Activated CD8-positive, alpha-beta T cell treated with anti-CD3 and anti-CD28 coated beads, Interleukin-2, amount 10 ng/mL, durations not matched to agents 7 days and 5 days (primary cell): ENCODE measurements at regions not wholly inside any gene's neighbourhood (a gene's known extent, or its start where the extent isn't known, plus 50 kb on each side); places are given as distances from the start of the nearest gene placed in this dataset.

Experiments used
- ATAC-seq: fragments of 150-1000 bp; cut with Tn5 transposase; one replicate; pipeline ENCODE4 v1.10.0; 2021; ENCODE audit warnings: moderate library complexity
- CTCF ChIA-PET: fragments of 350-600 bp; sonication (Branson Sonifier 250); formaldehyde crosslinking; loops from one replicate; lab custom pipeline; 2021; ENCODE audit warnings: antibody characterized with exemption; lab: Charles Lee
- POLR2A ChIA-PET: fragments of 350-600 bp; sonication (Branson Sonifier 250); formaldehyde crosslinking; loops from one replicate; lab custom pipeline; 2021; ENCODE audit warnings: antibody characterized with exemption; lab: Charles Lee
- DNase-seq: peaks from one replicate; pipeline ENCODE4 v3.0.0-alpha.2; 2020
- H3K27ac Mint-ChIP-seq: one replicate; pipeline ENCODE4 v1.8.0; 2021; ENCODE audit warnings: mild to moderate bottlenecking, mixed read lengths
- H3K27me3 Mint-ChIP-seq: one replicate; pipeline ENCODE4 v1.8.0; 2021; ENCODE audit warnings: low read depth, mixed read lengths
- H3K36me3 Mint-ChIP-seq: one replicate; pipeline ENCODE4 v1.8.0; 2021; ENCODE audit warnings: low read depth, mixed read lengths
- H3K4me1 Mint-ChIP-seq: one replicate; pipeline ENCODE4 v1.8.0; 2021; ENCODE audit warnings: low read depth, mixed read lengths
- H3K4me3 Mint-ChIP-seq: one replicate; pipeline ENCODE4 v1.8.0; 2021; ENCODE audit warnings: mild to moderate bottlenecking, mixed read lengths
- H3K9me3 Mint-ChIP-seq: one replicate; pipeline ENCODE4 v1.8.0; 2022; ENCODE audit warnings: mixed read lengths; ENCODE audit not compliant: insufficient read depth

DNA sequence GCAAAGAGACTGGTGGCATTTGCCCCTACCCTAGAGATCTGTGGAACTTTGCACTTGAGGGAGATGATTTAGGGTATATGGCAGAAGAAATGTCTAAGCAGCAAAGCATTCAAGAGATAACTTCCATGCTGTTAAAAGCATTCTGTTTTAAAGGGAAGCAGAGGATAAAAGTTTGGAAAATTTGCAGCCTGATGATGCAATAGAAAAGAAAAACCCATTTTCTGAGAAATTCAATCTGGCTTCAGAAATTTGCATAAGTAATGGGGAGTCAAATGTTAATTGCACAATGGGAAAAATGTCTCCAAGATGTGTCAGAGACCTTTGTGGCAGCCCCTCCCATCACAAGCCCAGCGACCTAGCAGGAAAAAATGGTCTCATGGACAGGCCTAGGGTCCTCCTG lies 361.7 kb downstream of the ANKRD7 start:
- ATAC-seq (no peak), DNase-seq (no peak)
- Mint-ChIP-seq H3K9me3 (no peaks in the 10 kb centered on the region), H3K4me1 (no peaks in the 10 kb centered on the region), H3K27ac (no peak overlapping the region), H3K4me3 (no peak overlapping the region), H3K27me3 (no peaks in the 10 kb centered on the region), H3K36me3 (no peaks in the 10 kb centered on the region)
- ChIA-PET POLR2A (no interaction called here), CTCF (no interaction called here)

DNA sequence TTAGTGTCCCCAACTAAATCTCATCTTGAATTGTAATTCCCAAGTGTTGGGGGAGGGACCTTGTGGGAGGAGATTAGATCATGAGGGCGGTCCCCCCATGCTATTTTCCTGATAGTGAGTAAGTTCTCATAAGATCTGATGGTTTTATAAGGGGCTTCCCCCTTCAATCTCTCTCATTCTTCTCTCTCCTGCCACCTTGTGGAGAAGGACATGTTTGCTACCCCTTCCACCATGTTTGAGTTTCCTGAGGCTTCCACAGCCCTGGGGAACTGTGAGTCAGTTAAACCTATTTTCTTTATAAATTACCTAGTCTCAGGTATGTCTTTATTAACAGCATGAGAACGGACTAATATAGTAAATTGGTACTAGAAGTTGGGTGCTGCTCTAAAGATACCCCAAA lies 365.6 kb downstream of the ANKRD7 start:
- H3K4me3 Mint-ChIP-seq: no peak overlapping the region
- H3K27ac Mint-ChIP-seq: no peak overlapping the region
- DNase-seq (no peak), ATAC-seq (no peak)
- H3K36me3 Mint-ChIP-seq: no peaks in the 10 kb centered on the region
- H3K9me3 Mint-ChIP-seq: no peaks in the 10 kb centered on the region
- H3K4me1 Mint-ChIP-seq: no peaks in the 10 kb centered on the region
- POLR2A ChIA-PET: no interaction called here
- CTCF ChIA-PET: no interaction called here
- H3K27me3 Mint-ChIP-seq: no peaks in the 10 kb centered on the region

DNA sequence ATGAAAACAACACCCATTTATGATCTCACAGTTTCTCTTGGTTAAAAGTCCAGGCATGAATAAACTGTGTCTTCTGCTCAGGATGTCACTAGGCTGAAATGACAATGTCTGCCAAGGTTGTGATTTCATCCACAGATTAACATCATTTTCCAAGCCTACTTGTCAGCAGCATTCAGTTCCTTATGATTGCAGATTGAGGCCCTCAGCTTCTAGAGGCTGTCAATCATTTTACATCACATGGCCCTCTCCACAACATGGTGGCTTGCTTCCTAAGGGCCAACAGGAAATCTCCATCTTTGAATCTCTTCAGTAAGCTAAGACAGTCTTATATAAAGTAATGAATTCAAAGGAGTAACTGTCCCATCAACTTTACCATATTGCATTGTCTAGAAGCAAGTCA lies 377.6 kb downstream of the ANKRD7 start:
- POLR2A ChIA-PET: no interaction called here
- no peaks in the 10 kb centered on the region for H3K27me3 Mint-ChIP-seq
- no peaks in the 10 kb centered on the region for H3K9me3 Mint-ChIP-seq
- H3K27ac Mint-ChIP-seq: no peak overlapping the region
- H3K36me3 Mint-ChIP-seq: no peaks in the 10 kb centered on the region
- H3K4me1 Mint-ChIP-seq: no peaks in the 10 kb centered on the region
- no peak for DNase-seq
- CTCF ChIA-PET: no interaction called here
- no peak for ATAC-seq
- no peak overlapping the region for H3K4me3 Mint-ChIP-seq

DNA sequence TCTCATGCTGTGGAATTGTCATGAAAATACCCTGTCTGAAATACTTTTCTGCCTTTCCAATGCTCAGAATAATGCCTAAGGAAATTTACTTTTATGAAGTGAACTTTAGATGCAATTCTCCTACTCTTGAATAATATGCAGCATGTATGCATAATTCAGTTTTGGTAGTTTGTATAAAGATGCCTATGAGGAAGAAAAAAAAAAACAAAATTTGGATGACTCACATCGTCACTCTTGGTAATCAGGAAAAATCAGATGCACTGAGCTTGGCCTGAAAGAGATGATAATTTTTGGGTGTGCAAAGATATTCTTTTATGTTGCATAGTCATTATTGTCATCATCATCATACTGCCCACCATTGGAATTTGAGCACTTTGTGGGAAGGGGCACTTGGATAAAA lies 382.1 kb downstream of the ANKRD7 start:
- Mint-ChIP-seq H3K27ac (no peak overlapping the region), H3K27me3 (no peaks in the 10 kb centered on the region), H3K4me3 (no peak overlapping the region), H3K4me1 (no peaks in the 10 kb centered on the region), H3K9me3 (no peaks in the 10 kb centered on the region), H3K36me3 (no peaks in the 10 kb centered on the region)
- no peak for ATAC-seq
- CTCF ChIA-PET: no interaction called here
- POLR2A ChIA-PET: no interaction called here
- no peak for DNase-seq

DNA sequence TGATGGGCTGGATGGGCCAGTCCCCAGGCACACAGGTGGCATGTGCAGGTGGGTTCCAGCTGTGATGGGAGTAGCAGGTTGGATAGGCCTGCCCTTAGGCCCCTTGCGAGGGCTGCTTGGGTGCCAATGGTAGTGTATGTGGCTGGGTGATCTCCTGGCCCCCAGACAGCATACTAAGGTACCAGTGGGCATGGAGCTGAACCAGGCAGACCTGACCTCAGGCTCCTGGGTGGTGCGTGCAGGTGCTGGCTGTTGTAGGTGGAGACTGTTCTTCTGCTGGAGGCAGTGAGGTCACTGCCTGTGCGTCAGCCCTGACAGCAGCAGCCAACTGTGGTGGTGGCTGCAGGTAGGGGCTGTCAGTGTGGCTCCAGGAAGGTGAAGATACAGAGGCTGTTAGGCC lies 384.7 kb downstream of the ANKRD7 start:
- Mint-ChIP-seq H3K9me3 (no peaks in the 10 kb centered on the region), H3K36me3 (no peaks in the 10 kb centered on the region), H3K27ac (no peak overlapping the region), H3K4me3 (no peak overlapping the region), H3K4me1 (no peaks in the 10 kb centered on the region), H3K27me3 (no peaks in the 10 kb centered on the region)
- ChIA-PET POLR2A (no interaction called here), CTCF (no interaction called here)
- no peak for DNase-seq
- no peak for ATAC-seq

DNA sequence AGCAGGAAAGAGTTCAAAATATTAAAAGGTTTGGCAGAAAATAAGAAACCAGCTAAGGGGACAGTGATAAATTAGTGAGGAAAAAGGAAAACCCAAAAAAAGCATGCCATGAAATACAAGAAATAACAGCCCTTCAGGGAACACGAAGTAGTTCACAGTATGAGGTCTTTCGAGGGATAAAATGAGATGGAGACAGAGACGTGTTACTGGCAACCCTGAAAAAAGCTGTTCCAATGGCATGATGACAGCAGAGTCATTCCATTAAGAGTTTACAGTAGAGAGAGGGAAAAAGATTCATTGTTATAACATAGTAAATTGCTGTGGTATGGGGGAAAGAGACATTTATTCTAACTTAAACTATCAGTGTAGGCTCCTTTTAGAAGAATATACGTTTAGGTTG lies 391.2 kb downstream of the ANKRD7 start:
- Mint-ChIP-seq H3K4me3 (no peak overlapping the region), H3K9me3 (no peaks in the 10 kb centered on the region), H3K36me3 (no peaks in the 10 kb centered on the region), H3K27me3 (no peaks in the 10 kb centered on the region), H3K4me1 (no peaks in the 10 kb centered on the region), H3K27ac (no peak overlapping the region)
- DNase-seq (no peak), ATAC-seq (no peak)
- ChIA-PET POLR2A (no interaction called here), CTCF (no interaction called here)

DNA sequence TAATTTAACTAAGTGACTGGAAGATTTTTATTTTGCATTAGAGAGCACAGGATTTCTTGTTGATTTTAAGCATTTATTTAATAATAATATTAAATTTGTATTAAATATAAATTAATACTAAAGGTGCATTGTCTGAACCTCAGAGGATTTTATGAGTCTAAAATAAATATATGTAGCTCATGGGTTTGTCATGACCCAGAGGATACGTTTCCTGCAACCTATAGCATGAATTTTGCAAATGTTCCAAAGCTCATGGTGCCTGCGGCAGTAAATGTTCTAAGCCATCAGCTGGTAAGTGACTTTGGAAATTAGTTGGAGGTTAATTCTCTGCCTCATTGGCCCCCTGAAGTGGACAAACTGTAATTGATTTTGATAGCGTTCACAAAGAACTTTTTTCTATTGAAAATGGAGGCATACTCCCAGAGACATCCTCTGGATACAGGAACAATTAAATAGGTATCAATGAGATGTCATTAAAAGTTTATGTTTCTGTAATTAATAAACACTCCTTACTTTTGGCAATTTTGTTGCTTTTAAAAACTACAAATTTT lies 397.4 kb downstream of the ANKRD7 start:
- CTCF ChIA-PET: no interaction called here
- Mint-ChIP-seq H3K36me3 (no peaks in the 10 kb centered on the region), H3K27me3 (no peaks in the 10 kb centered on the region), H3K9me3 (no peaks in the 10 kb centered on the region), H3K4me3 (no peak overlapping the region), H3K4me1 (no peaks in the 10 kb centered on the region), H3K27ac (no peak overlapping the region)
- no peak for DNase-seq
- no peak for ATAC-seq
- POLR2A ChIA-PET: no interaction called here

DNA sequence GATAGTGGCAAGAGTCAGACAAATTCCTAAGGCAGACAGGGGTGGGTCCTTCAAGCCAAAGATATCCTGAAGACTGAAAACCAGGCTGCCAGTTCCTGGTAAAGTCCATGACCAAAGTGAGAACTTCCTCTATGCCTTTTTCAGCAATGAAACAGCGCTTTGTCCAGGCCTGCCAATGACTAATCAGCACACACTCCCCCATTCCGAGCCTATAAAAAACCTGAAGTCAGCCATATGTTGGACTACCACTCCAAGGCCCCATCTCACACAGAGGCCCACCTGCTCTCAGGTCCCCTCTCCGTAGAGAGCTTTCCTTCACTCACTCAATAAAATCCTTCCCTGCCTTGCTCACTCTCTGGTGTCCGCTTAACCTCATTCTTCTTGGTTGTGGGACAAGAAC lies 402.2 kb downstream of the ANKRD7 start:
- Mint-ChIP-seq H3K9me3 (no peaks in the 10 kb centered on the region), H3K27me3 (no peaks in the 10 kb centered on the region), H3K36me3 (no peaks in the 10 kb centered on the region), H3K4me3 (no peak overlapping the region), H3K4me1 (no peaks in the 10 kb centered on the region), H3K27ac (no peak overlapping the region)
- ATAC-seq: no peak
- no peak for DNase-seq
- ChIA-PET CTCF (no interaction called here), POLR2A (no interaction called here)

DNA sequence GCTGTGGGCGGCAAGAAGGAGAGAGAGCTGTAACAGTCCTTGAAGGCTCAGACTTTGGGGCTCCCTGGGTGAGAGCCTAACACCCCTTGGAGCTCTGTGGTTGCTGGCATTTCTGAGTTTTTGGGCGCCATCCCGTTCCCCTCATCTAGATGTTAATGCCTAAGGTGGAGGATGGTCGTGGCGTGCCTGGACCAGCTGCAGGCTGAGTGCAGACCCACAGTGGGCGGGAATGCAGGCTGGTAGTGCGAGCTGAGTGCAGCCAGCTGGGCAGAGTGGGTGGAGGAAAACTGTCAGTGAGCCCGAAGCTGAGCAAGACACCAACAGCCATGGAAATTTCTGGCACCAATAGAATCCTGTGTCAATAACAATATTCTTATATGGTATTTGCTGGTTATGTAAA lies 403.0 kb downstream of the ANKRD7 start:
- POLR2A ChIA-PET: no interaction called here
- H3K9me3 Mint-ChIP-seq: no peaks in the 10 kb centered on the region
- ATAC-seq (no peak), DNase-seq (no peak)
- H3K27ac Mint-ChIP-seq: no peak overlapping the region
- CTCF ChIA-PET: no interaction called here
- no peaks in the 10 kb centered on the region for H3K27me3 Mint-ChIP-seq
- no peaks in the 10 kb centered on the region for H3K4me1 Mint-ChIP-seq
- no peaks in the 10 kb centered on the region for H3K36me3 Mint-ChIP-seq
- H3K4me3 Mint-ChIP-seq: no peak overlapping the region

DNA sequence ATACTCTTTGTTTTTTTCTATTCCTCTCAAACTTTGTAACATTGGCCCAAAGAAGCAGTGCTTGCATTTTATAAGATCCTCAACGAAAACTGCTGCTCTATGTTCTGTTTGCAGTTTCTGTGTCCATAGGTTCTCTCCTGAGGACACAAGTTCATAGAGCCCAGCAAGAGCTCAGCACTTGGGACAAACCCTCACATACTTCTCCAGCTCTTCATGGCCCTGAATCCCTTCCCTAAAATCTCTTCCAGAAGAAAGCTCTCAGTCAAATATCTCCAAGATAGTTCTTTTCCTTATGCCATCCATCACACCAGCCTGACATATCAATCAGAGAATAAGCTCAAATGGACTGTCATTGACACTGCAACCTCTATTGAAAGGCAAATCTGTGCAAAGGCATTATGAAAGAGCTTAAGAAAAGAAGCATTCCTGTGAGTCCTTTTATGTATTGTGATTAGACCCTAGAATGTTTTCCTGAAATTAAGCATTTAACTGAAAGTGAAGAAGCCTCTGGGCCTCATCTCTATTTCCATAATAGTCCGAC lies 405.5 kb downstream of the ANKRD7 start:
- ChIA-PET POLR2A (no interaction called here), CTCF (no interaction called here)
- H3K27me3 Mint-ChIP-seq: no peaks in the 10 kb centered on the region
- no peaks in the 10 kb centered on the region for H3K9me3 Mint-ChIP-seq
- no peak overlapping the region for H3K4me3 Mint-ChIP-seq
- no peak overlapping the region for H3K27ac Mint-ChIP-seq
- H3K36me3 Mint-ChIP-seq: no peaks in the 10 kb centered on the region
- no peak for DNase-seq
- H3K4me1 Mint-ChIP-seq: no peaks in the 10 kb centered on the region
- no peak for ATAC-seq

DNA sequence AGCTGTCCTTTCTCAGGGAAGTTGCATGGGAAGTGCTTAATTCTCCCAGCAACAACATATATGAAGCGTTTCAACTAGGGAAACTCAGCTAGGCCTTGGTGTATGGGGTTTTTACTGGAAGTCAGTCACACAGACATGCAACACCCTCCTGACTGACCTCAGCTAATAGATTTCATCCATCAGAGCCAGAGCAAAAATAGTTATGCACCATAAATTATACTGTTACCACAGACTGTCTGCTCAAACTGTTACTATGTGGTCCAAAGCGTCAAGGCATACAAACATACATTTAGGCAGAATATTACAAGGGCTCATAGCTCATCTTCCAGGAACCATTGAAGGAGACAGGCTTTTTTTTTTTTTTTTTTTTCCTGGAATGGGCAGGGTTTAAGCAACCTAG lies 417.9 kb downstream of the ANKRD7 start:
- POLR2A ChIA-PET: no interaction called here
- CTCF ChIA-PET: interaction anchor here (0.6 kb wide), 1 partner anchor 10 kb away, joined by 3 read pairs; no protein-coding TSS in a partner anchor
- Mint-ChIP-seq H3K27ac (no peak overlapping the region), H3K27me3 (no peaks in the 10 kb centered on the region), H3K9me3 (no peaks in the 10 kb centered on the region), H3K4me3 (no peak overlapping the region), H3K36me3 (no peaks in the 10 kb centered on the region), H3K4me1 (no peaks in the 10 kb centered on the region)
- DNase-seq: no peak
- ATAC-seq: no peak

DNA sequence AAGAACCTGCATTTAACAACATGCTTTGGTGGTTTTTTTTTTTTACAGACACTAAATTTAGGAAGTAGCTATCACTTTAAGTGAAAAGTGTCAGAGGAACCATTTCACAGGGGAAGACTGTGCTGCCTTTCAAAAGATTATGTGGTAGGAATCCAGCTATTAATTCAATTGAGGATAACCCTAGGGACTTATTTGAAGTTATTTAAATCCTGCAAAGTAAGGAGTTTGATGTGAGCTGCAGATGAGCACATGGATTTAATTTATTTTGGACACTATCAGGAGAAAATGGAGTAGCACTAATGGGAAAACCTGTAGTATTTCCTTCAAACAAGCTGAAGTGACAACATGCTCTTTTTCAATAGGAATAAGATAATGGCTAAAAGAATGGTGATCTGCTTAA lies 419.8 kb downstream of the ANKRD7 start:
- Mint-ChIP-seq H3K9me3 (no peaks in the 10 kb centered on the region), H3K27ac (no peak overlapping the region), H3K4me1 (no peaks in the 10 kb centered on the region), H3K27me3 (no peaks in the 10 kb centered on the region), H3K36me3 (no peaks in the 10 kb centered on the region), H3K4me3 (no peak overlapping the region)
- ATAC-seq: no peak
- ChIA-PET CTCF (no interaction called here), POLR2A (no interaction called here)
- DNase-seq: no peak

DNA sequence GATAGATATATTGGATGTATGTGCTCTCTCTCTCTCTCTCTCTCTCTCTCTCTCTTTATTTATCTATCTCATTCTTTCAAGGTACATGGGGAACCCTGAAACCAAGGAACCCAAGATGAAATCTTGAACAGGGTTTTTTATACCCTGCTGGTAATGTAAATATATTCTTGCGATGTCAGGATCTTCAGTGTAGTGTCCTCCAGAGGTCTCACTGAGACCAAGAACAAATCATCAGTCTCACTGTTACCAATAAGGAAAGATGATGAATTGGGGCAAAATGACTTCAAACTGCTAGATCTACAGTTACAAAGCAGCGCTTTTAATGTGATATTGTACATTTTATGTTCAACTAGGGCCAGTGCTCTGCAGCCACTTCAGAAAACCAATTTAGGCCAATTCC lies 423.5 kb downstream of the ANKRD7 start:
- DNase-seq: no peak
- Mint-ChIP-seq H3K4me3 (no peak overlapping the region), H3K36me3 (no peaks in the 10 kb centered on the region), H3K27ac (no peak overlapping the region), H3K9me3 (no peaks in the 10 kb centered on the region), H3K27me3 (no peaks in the 10 kb centered on the region), H3K4me1 (no peaks in the 10 kb centered on the region)
- POLR2A ChIA-PET: no interaction called here
- ATAC-seq: no peak
- CTCF ChIA-PET: no interaction called here
